ENCODE measurements at regions not wholly inside any gene's neighbourhood (a gene's known extent, or its start where the extent isn't known, plus 50 kb on each side); places are given as distances from the start of the nearest gene placed in this dataset.
A peak's percentile ranks its signal among the peaks of the same experiment; 100 is the strongest.

GRCh38 chrX:54639346-54640102 is 109.5 kb downstream of the GNL3L start (continued):
- TF ChIP-seq ATF7 (IDR thresholded peaks at IDR 0.05) (peak; percentile 98), ATF7 (CRISPR knock-in tag; IDR thresholded peaks at IDR 0.05) (peak; percentile 94), SMAD3 (CRISPR knock-in tag; IDR thresholded peaks at IDR 0.05) (0 out of 2 replicates have a peak, but pooled peaks have one; percentile 66), TAF1 (CRISPR knock-in tag; IDR thresholded peaks at IDR 0.05) (peak; percentile 64; the same call in 1 of the 2 replicates), DNMT3B (CRISPR knock-in tag; conservative IDR thresholded peaks at IDR 0.05) (no peak), ZNF605 (CRISPR knock-in tag; IDR thresholded peaks at IDR 0.05) (no peak), ARID4A (CRISPR knock-in tag; IDR thresholded peaks at IDR 0.05; ENCODE audit: borderline replicate concordance) (peak; percentile 51; the same call in 1 of the 2 replicates), ZNF10 (CRISPR knock-in tag; IDR thresholded peaks at IDR 0.05; ENCODE audit: borderline replicate concordance, low read depth) (no peak), POLR2A (IDR thresholded peaks at IDR 0.05; ENCODE audit: insufficient read depth in 1 of 2, low read depth in 2 of 2, low read length in 2 of 2) (peak; percentile 60 to 86), JARID2 (CRISPR knock-in tag; IDR thresholded peaks at IDR 0.05; ENCODE audit: insufficient replicate concordance) (no peak), CEBPG (CRISPR knock-in tag; IDR thresholded peaks at IDR 0.05) (peak; percentile 98)
- TF ChIP-seq, protein P1, sequence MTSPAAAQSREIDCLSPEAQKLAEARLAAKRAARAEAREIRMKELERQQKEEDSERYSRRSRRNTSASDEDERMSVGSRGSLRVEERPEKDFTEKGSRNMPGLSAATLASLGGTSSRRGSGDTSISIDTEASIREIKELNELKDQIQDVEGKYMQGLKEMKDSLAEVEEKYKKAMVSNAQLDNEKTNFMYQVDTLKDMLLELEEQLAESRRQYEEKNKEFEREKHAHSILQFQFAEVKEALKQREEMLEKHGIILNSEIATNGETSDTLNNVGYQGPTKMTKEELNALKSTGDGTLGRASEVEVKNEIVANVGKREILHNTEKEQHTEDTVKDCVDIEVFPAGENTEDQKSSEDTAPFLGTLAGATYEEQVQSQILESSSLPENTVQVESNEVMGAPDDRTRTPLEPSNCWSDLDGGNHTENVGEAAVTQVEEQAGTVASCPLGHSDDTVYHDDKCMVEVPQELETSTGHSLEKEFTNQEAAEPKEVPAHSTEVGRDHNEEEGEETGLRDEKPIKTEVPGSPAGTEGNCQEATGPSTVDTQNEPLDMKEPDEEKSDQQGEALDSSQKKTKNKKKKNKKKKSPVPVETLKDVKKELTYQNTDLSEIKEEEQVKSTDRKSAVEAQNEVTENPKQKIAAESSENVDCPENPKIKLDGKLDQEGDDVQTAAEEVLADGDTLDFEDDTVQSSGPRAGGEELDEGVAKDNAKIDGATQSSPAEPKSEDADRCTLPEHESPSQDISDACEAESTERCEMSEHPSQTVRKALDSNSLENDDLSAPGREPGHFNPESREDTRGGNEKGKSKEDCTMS (CRISPR knock-in tag; conservative IDR thresholded peaks at IDR 0.05): no peak
- TF ChIP-seq, protein P2, sequence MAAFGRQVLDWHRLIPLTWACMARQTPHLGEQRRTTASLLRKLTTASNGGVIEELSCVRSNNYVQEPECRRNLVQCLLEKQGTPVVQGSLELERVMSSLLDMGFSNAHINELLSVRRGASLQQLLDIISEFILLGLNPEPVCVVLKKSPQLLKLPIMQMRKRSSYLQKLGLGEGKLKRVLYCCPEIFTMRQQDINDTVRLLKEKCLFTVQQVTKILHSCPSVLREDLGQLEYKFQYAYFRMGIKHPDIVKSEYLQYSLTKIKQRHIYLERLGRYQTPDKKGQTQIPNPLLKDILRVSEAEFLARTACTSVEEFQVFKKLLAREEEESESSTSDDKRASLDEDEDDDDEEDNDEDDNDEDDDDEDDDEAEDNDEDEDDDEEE (CRISPR knock-in tag; IDR thresholded peaks at IDR 0.05): no peak
- TF ChIP-seq, protein P3, sequence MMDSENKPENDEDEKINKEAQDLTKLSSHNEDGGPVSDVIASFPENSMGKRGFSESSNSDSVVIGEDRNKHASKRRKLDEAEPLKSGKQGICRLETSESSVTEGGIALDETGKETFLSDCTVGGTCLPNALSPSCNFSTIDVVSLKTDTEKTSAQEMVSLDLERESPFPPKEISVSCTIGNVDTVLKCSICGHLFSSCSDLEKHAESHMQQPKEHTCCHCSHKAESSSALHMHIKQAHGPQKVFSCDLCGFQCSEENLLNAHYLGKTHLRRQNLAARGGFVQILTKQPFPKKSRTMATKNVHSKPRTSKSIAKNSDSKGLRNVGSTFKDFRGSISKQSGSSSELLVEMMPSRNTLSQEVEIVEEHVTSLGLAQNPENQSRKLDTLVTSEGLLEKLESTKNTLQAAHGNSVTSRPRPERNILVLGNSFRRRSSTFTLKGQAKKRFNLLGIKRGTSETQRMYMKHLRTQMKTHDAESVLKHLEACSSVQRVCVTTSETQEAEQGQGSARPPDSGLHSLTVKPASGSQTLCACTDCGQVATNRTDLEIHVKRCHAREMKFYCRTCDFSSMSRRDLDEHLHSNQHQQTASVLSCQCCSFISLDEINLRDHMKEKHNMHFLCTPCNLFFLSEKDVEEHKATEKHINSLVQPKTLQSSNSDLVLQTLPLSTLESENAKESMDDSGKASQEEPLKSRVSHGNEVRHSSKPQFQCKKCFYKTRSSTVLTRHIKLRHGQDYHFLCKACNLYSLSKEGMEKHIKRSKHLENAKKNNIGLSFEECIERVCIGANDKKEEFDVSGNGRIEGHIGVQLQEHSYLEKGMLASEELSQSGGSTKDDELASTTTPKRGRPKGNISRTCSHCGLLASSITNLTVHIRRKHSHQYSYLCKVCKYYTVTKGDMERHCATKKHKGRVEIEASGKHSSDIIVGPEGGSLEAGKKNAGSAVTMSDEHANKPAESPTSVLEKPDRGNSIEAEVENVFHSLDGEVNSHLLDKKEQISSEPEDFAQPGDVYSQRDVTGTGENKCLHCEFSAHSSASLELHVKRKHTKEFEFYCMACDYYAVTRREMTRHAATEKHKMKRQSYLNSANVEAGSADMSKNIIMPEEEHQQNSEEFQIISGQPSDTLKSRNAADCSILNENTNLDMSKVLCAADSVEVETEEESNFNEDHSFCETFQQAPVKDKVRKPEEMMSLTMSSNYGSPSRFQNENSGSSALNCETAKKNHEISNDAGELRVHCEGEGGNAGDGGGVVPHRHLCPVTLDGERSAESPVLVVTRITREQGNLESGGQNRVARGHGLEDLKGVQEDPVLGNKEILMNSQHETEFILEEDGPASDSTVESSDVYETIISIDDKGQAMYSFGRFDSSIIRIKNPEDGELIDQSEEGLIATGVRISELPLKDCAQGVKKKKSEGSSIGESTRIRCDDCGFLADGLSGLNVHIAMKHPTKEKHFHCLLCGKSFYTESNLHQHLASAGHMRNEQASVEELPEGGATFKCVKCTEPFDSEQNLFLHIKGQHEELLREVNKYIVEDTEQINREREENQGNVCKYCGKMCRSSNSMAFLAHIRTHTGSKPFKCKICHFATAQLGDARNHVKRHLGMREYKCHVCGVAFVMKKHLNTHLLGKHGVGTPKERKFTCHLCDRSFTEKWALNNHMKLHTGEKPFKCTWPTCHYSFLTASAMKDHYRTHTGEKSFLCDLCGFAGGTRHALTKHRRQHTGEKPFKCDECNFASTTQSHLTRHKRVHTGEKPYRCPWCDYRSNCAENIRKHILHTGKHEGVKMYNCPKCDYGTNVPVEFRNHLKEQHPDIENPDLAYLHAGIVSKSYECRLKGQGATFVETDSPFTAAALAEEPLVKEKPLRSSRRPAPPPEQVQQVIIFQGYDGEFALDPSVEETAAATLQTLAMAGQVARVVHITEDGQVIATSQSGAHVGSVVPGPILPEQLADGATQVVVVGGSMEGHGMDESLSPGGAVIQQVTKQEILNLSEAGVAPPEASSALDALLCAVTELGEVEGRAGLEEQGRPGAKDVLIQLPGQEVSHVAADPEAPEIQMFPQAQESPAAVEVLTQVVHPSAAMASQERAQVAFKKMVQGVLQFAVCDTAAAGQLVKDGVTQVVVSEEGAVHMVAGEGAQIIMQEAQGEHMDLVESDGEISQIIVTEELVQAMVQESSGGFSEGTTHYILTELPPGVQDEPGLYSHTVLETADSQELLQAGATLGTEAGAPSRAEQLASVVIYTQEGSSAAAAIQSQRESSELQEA (CRISPR knock-in tag; IDR thresholded peaks at IDR 0.05; ENCODE audit: not compliant biosample characterization): no peak
